IPS-NIHi7 (cell line): ENCODE measurements at regions not wholly inside any gene's neighbourhood (a gene's known extent, or its start where the extent isn't known, plus 50 kb on each side); places are given as distances from the start of the nearest gene placed in this dataset.

Experiments used
- DNase-seq: peaks from one replicate; pipeline ENCODE4 v3.0.0; 2012; ENCODE audit warnings: mixed read lengths; ENCODE audit errors: extremely low spot score

DNA sequence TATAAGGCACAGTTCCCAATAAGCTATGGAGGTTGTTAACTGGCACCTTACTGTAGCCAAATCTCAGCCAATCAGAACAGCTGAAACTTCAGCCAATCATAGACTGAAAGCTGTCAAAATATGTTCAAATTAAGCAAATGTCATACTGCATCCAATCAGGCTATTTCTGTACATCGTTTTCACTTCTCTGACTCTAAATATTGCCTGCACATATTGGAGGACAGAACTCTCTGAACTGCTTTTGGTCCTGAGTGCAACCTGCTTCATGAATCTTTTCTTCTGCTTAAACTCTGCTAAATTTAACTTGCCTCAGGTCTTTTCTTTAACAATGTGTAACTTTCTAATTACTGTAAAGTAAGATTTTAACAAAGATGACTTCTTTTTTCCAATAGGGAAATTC is 1198.9 kb upstream of the PCDH7 start:
- no peak for DNase-seq

GRCh38 chr4:29536745-29537144 is 1183.4 kb upstream of the PCDH7 start:
- no peak for DNase-seq

GRCh38 chr4:29538889-29539646 is 1181.1 kb upstream of the PCDH7 start:
- DNase-seq: no peak

GRCh38 chr4:29540439-29541102 is 1179.6 kb upstream of the PCDH7 start:
- DNase-seq: no peak

DNA sequence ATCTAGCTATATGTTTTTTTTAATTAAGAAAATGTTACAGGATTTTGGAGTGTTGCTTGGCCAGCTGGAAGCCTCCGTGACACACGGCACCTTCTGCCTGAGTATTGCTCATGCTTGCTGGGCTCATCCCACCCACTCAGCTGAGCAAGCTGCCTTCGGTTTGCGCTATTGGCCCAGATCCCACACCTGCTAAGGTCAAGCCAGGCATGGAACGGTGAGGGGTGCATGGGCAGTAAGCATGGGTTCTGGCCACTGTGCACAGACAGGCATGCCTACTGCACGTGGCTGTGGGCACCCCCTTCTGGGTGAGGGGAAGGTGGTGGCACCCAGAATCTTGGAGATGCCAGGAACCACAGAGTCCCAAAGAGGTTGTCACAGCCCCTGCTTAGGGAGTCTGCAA is 1178.4 kb upstream of the PCDH7 start:
- no peak for DNase-seq

DNA sequence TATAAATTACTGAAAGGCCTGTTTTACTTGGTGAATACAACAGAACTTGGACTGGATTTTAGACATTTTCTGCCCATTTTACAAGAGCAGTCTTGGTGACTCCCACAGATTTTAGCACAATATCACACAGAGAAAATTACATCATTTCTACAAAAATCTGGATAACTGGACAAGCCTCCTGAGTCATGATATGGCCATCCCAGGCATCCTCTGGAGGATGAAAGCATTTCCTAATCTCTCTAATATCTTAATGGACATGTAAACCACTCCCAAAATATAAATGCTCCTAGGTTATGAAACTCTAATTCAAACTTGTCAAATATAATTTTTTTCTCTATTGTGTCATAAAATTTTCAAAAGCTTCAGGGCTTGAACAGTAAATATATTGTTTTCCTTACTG is 1170.8 kb upstream of the PCDH7 start:
- no peak for DNase-seq

DNA sequence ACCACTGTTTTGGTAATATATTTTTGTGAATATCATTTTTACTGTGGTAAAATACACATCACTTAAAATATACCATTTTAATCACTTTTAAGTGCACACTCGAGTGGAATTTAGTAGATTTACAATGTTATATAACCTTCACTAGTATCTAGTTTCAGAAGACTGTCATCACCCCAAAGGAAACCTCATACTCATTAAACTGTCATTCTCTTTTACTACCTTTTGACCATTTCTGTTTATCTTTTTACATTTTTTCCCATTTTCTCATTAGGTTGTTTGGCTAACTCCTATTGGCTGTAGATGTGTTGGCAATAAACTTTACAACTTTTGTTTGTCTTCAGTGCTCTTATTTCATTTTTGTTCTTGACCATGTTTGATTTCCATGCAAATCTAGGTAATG is 1168.3 kb upstream of the PCDH7 start:
- DNase-seq: no peak

DNA sequence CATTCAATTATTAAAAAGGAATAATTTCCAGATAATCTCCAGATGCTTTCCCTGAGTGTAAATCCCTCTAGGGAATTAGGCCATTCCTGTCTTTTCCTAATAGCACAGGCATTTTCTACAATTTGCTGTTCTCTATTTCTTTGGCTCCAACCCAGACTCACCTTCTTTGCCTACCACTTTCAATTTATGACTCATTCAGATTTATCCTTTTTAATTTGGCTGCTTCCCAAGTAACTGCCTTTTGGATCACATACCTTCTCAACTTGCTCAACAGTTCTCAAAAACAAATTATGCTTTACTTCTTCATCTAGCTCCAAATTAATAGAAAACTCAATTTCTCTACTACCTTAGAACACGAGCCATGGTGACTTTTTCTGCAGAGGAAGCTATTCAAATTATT is 1166.3 kb upstream of the PCDH7 start:
- no peak for DNase-seq

- DNase-seq: no peak
These were observed 1161.4 kb upstream of the PCDH7 start for GRCh38 chr4:29558789-29559188.

- DNase-seq: no peak
These were observed 1160.9 kb upstream of the PCDH7 start for GRCh38 chr4:29559286-29559685.

GRCh38 chr4:29560452-29560851 is 1159.7 kb upstream of the PCDH7 start:
- no peak for DNase-seq

DNA sequence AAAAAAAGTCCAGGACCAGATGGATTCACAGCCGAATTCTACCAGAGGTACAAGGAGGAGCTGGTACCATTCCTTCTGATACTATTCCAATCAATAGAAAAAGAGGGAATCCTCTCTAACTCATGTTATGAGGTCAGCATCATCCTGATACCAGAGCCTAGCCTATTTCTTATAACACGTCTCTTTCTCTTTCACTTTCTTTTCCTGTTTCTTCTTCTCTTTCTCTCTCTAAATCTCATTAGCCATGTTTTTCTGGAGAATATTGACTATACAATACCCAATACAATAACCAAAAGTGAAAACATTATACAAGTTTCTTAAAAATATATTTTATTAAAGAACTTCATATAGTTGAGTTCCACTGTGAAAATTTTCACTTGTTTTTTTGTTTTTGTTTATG is 1154.9 kb upstream of the PCDH7 start:
- DNase-seq: no peak

- DNase-seq: no peak
These were observed 1153.8 kb upstream of the PCDH7 start for GRCh38 chr4:29566371-29566770.

- no peak for DNase-seq
These were observed 1148.8 kb upstream of the PCDH7 start for GRCh38 chr4:29571322-29571721.

- no peak for DNase-seq
These were observed 1141.8 kb upstream of the PCDH7 start for GRCh38 chr4:29578329-29578728.

DNA sequence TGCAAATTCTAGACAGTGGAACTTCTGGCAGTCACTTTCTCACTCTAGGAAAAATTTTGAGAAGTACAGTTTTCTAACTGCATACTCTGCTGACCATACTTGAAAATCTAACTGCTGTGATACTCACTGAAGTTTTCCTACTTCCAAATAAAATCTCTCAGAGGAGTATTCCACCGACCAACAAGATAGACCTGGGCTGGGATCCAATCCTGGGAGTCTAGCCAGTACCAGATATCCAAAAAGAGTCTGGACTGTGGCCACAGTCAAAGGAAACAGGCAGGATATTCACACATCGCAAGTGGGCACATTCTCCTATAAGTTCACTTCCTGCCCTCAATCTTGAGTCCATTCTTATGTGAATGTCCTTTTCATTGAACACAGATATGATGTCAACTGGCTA is 1138.7 kb upstream of the PCDH7 start:
- no peak for DNase-seq

- DNase-seq: no peak
These were observed 1131.6 kb upstream of the PCDH7 start for GRCh38 chr4:29588617-29589016.

GRCh38 chr4:29596228-29596627 is 1123.9 kb upstream of the PCDH7 start:
- no peak for DNase-seq

DNA sequence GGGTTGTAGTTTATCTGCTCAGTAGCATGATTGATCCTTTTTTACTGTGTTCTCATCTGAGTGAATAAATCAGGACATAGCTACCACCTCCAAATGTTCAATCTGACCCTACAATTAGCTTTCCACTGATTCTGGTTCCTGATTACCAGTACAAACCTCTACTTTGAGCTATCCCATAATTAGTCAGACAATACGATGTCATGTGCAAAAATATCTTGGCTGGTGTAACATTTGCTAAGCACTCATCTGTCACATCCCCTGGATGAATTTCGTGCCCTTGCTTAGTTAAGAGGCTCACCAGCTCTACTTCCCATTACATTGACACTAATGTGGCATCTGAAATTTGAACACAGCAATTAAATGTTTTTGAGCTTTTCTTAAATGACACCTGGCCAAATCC is 1101.0 kb upstream of the PCDH7 start:
- no peak for DNase-seq

- no peak for DNase-seq
These were observed 1088.0 kb upstream of the PCDH7 start for GRCh38 chr4:29632199-29632598.

DNA sequence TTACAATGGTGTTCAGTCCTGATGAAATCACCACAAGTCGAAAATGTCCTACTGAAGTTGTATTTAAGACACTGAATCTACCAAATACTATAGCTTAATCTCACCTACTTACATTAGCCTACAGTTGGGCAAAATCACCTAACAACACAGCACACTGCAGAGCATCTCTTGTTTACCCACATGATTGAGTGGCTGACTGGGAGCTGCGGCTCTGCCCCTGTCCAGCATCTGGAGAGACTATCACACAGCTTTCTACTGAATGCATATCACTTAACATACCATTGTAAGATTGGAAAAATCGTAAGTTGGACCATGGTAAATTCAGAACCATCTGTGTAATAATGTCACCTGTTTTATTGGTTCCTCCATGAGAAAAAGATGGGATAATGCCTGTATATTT is 1083.2 kb upstream of the PCDH7 start:
- DNase-seq: no peak

DNA sequence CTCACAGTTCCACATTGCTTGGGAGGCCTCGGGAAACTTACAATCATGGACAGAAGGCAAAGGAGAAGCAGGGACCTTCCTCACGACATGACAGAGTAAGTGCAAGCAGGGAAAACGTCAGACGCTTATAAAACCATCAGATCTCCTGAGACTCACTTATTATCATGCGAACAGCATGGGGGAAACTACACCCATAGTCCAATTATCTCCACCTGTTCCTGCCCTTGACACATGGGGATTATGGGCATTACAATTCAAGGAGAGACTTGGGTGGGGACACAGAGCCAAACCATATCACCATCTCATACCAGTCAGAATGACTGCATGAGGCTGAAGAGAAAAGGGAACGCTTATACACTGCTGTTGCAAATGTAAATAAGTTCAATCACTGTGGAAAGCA is 1066.9 kb upstream of the PCDH7 start:
- DNase-seq: no peak

GRCh38 chr4:29680644-29681043 is 1039.5 kb upstream of the PCDH7 start:
- DNase-seq: no peak

DNA sequence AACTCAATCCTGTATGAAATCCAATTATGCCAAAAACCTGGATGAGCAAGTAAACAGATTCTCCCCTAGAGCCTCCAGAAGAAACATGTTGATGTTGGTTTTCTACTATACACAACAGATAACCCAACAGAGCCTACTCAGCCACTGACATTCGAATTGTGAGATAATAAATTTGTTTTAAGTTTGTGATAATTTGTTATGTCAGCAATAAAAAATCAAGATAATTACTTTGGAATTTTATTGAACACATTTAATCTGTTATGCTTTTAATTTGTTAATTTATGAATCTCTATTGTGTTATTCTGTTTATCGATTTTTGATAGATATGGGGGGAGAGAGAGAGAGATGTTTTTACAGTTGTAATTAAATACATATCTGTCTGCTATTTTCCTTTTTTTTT is 1016.1 kb upstream of the PCDH7 start:
- no peak for DNase-seq
